HG03095 (cell line): ENCODE measurements at regions not wholly inside any gene's neighbourhood (a gene's known extent, or its start where the extent isn't known, plus 50 kb on each side); places are given as distances from the start of the nearest gene placed in this dataset.
"Not testable (repeated sequence)": the region's sequence is repeated elsewhere in the genome, so short reads cannot be mapped to it uniquely, and the experiment has no call there.

Experiments used
- ATAC-seq: cut with Tn5 transposase; IDR thresholded peaks from one replicate; pipeline ENCODE4 v1.9.1; 2021; ENCODE audit warnings: moderate library complexity; ENCODE audit not compliant: unreplicated experiment

GRCh38 chr5:39534690-39535089 is 109.9 kb upstream of the DAB2 start:
- ATAC-seq, result no peak

- no peak for ATAC-seq
Observed at GRCh38 chr5:39533749-39534148, 109.0 kb upstream of the DAB2 start.

- no peak for ATAC-seq
Observed at GRCh38 chr5:39532511-39532910, 107.7 kb upstream of the DAB2 start.

GRCh38 chr5:39531306-39531705 is 106.5 kb upstream of the DAB2 start:
- ATAC-seq, result no peak

- ATAC-seq, result no peak
Observed at GRCh38 chr5:39526914-39527477, 102.2 kb upstream of the DAB2 start.

GRCh38 chr5:39525781-39526180 is 101.0 kb upstream of the DAB2 start:
- ATAC-seq, result not testable (repeated sequence)

GRCh38 chr5:39525271-39525670 is 100.5 kb upstream of the DAB2 start:
- ATAC-seq, result no peak

- ATAC-seq, result no peak
Observed at GRCh38 chr5:39523821-39524220, 99.0 kb upstream of the DAB2 start.

- no peak for ATAC-seq
Observed at GRCh38 chr5:39521940-39522590, 97.3 kb upstream of the DAB2 start.

- no peak for ATAC-seq
Observed at GRCh38 chr5:39521098-39521860, 96.5 kb upstream of the DAB2 start.

GRCh38 chr5:39520232-39520572 is 95.4 kb upstream of the DAB2 start:
- ATAC-seq, result no peak

GRCh38 chr5:39519566-39520231 is 94.9 kb upstream of the DAB2 start:
- no peak for ATAC-seq

- no peak for ATAC-seq
Observed at GRCh38 chr5:39519079-39519478, 94.3 kb upstream of the DAB2 start.

GRCh38 chr5:39518516-39518915 is 93.7 kb upstream of the DAB2 start:
- no peak for ATAC-seq

GRCh38 chr5:39517800-39518199 is 93.0 kb upstream of the DAB2 start:
- ATAC-seq, result no peak

GRCh38 chr5:39515881-39516280 is 91.1 kb upstream of the DAB2 start:
- ATAC-seq, result no peak

- ATAC-seq, result no peak
Observed at GRCh38 chr5:39513236-39513635, 88.5 kb upstream of the DAB2 start.

- no peak for ATAC-seq
Observed at GRCh38 chr5:39506211-39506610, 81.4 kb upstream of the DAB2 start.

- ATAC-seq, result no peak
Observed at GRCh38 chr5:39505791-39506190, 81.0 kb upstream of the DAB2 start.

- no peak for ATAC-seq
Observed at GRCh38 chr5:39505363-39505762, 80.6 kb upstream of the DAB2 start.

GRCh38 chr5:39503155-39503554 is 78.4 kb upstream of the DAB2 start:
- ATAC-seq, result no peak

GRCh38 chr5:39502704-39503103 is 77.9 kb upstream of the DAB2 start:
- ATAC-seq, result no peak
